ENCODE measurements at regions not wholly inside any gene's neighbourhood (a gene's known extent, or its start where the extent isn't known, plus 50 kb on each side); places are given as distances from the start of the nearest gene placed in this dataset.

GRCh38 chr20:11103866-11104265 lies 430.1 kb upstream of the JAG1 start:
- TF ChIP-seq CTCF (IDR thresholded peaks at IDR 0.05) (no peak), EZH2phosphoT487 (IDR thresholded peaks at IDR 0.05) (no peak)
